ENCODE measurements at regions not wholly inside any gene's neighbourhood (a gene's known extent, or its start where the extent isn't known, plus 50 kb on each side); places are given as distances from the start of the nearest gene placed in this dataset.

GRCh38 chr1:112788054-112788453, 72.9 kb upstream of the PPM1J start:
- no peak for TF ChIP-seq REST (IDR thresholded peaks at IDR 0.05; ENCODE audit: insufficient read depth in 1 of 2, low read depth in 2 of 2, low read length in 2 of 2)
- no peak for TF ChIP-seq SIN3A (IDR thresholded peaks at IDR 0.05; ENCODE audit: borderline replicate concordance, insufficient read depth, low read length)
- TF ChIP-seq TAF1 (IDR thresholded peaks at IDR 0.05; ENCODE audit: borderline replicate concordance, insufficient read depth, low read length): no peak
- no peak for TF ChIP-seq POLR2AphosphoS5 (IDR thresholded peaks at IDR 0.05; ENCODE audit: low read depth, low read length)
- no peak for TF ChIP-seq FOXP2 (optimal IDR thresholded peaks at IDR 0.05; ENCODE audit: borderline replicate concordance, extremely low read depth, extremely low read length, insufficient read depth)

GRCh38 chr1:112783059-112783458, 67.9 kb upstream of the PPM1J start:
- TF ChIP-seq FOXP2 (optimal IDR thresholded peaks at IDR 0.05; ENCODE audit: borderline replicate concordance, extremely low read depth, extremely low read length, insufficient read depth) (no peak), SIN3A (IDR thresholded peaks at IDR 0.05; ENCODE audit: borderline replicate concordance, insufficient read depth, low read length) (no peak), POLR2AphosphoS5 (IDR thresholded peaks at IDR 0.05; ENCODE audit: low read depth, low read length) (no peak), TAF1 (IDR thresholded peaks at IDR 0.05; ENCODE audit: borderline replicate concordance, insufficient read depth, low read length) (no peak), REST (IDR thresholded peaks at IDR 0.05; ENCODE audit: insufficient read depth in 1 of 2, low read depth in 2 of 2, low read length in 2 of 2) (no peak)

GRCh38 chr1:112779665-112780526, 64.8 kb upstream of the PPM1J start:
- no peak for TF ChIP-seq FOXP2 (optimal IDR thresholded peaks at IDR 0.05; ENCODE audit: borderline replicate concordance, extremely low read depth, extremely low read length, insufficient read depth)
- no peak for TF ChIP-seq TAF1 (IDR thresholded peaks at IDR 0.05; ENCODE audit: borderline replicate concordance, insufficient read depth, low read length)
- no peak for TF ChIP-seq REST (IDR thresholded peaks at IDR 0.05; ENCODE audit: insufficient read depth in 1 of 2, low read depth in 2 of 2, low read length in 2 of 2)
- no peak for TF ChIP-seq POLR2AphosphoS5 (IDR thresholded peaks at IDR 0.05; ENCODE audit: low read depth, low read length)
- no peak for TF ChIP-seq SIN3A (IDR thresholded peaks at IDR 0.05; ENCODE audit: borderline replicate concordance, insufficient read depth, low read length)

GRCh38 chr1:112778137-112778536, 63.0 kb upstream of the PPM1J start:
- TF ChIP-seq POLR2AphosphoS5 (IDR thresholded peaks at IDR 0.05; ENCODE audit: low read depth, low read length) (no peak), SIN3A (IDR thresholded peaks at IDR 0.05; ENCODE audit: borderline replicate concordance, insufficient read depth, low read length) (no peak), FOXP2 (optimal IDR thresholded peaks at IDR 0.05; ENCODE audit: borderline replicate concordance, extremely low read depth, extremely low read length, insufficient read depth) (no peak), REST (IDR thresholded peaks at IDR 0.05; ENCODE audit: insufficient read depth in 1 of 2, low read depth in 2 of 2, low read length in 2 of 2) (no peak), TAF1 (IDR thresholded peaks at IDR 0.05; ENCODE audit: borderline replicate concordance, insufficient read depth, low read length) (no peak)
